ENCODE measurements at regions not wholly inside any gene's neighbourhood (a gene's known extent, or its start where the extent isn't known, plus 50 kb on each side); places are given as distances from the start of the nearest gene placed in this dataset.

DNA sequence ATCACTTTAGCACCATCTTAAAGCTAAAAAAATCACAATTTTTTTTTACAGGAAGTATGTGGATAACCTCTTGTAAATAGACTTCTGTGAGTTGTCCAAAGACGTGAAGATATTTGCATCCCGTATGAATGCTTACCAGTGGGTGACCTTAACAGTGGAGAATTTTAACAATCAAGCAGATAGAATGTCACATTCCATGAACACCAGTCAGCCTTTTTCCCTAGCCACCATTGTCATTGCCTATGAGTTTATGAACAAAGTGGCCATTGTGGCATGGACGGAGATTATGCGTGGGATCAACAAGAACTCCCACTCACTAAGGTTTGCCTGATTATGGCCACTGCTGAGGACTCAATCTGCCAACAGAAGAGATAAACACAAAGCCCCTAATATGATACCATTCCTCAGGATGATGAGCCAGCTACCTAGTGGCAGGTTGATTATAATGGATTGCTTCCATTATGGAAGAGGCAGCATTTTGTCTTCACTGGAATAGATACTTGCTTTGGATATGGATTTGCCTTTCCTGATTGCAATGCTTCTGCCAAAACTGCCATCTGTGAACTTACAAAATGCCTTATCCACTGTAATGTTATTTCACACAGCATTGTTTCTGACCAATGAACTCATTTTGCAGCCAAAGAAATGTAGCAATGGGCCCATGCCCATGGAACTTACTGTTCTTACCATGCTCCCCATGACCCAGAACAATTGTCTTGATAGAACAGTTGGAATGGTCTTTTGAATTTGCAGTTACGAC lies 830.9 kb upstream of the NDST4 start:
- DNase-seq (ENCODE audit: insufficient read length, low spot score) = no peak
- TF ChIP-seq, protein P1, sequence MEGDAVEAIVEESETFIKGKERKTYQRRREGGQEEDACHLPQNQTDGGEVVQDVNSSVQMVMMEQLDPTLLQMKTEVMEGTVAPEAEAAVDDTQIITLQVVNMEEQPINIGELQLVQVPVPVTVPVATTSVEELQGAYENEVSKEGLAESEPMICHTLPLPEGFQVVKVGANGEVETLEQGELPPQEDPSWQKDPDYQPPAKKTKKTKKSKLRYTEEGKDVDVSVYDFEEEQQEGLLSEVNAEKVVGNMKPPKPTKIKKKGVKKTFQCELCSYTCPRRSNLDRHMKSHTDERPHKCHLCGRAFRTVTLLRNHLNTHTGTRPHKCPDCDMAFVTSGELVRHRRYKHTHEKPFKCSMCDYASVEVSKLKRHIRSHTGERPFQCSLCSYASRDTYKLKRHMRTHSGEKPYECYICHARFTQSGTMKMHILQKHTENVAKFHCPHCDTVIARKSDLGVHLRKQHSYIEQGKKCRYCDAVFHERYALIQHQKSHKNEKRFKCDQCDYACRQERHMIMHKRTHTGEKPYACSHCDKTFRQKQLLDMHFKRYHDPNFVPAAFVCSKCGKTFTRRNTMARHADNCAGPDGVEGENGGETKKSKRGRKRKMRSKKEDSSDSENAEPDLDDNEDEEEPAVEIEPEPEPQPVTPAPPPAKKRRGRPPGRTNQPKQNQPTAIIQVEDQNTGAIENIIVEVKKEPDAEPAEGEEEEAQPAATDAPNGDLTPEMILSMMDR (IDR thresholded peaks at IDR 0.05; ENCODE audit: insufficient read depth, missing control alignments) = no peak
- FAIRE-seq = no peak

DNA sequence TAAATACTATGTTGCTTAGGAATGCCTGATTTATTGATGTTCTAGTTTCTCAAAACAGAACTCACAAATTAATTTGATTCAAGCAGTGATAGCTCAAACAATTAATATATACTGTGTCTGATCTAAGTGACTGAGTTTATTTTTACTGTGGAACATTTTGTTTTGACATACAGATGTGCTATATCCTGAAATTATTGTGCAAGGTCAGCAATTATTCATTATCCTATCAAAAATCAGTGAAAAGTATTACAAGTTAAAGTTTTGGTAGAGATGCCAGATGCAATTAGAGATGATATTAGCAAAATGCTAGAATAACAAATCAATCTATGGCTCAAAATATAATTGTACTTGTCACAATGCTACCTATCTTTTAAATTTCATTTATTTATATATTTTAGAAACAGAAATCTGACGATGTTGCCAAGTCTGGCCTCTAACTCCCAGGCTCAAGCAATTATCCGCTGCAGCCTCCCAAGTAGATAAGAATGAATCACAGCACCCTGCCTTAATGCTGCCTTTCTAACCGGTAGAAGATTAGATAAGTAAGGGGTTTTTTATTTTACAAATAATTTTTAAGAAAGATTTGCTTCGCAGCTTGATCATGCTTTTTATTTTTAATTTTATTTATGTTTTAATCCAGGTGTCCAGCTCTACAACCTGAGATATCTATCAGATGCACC lies 825.5 kb upstream of the NDST4 start:
- TF ChIP-seq, protein P1 (IDR thresholded peaks at IDR 0.05; ENCODE audit: insufficient read depth, missing control alignments) = no peak
- FAIRE-seq (no peak), DNase-seq (ENCODE audit: insufficient read length, low spot score) (no peak)

DNA sequence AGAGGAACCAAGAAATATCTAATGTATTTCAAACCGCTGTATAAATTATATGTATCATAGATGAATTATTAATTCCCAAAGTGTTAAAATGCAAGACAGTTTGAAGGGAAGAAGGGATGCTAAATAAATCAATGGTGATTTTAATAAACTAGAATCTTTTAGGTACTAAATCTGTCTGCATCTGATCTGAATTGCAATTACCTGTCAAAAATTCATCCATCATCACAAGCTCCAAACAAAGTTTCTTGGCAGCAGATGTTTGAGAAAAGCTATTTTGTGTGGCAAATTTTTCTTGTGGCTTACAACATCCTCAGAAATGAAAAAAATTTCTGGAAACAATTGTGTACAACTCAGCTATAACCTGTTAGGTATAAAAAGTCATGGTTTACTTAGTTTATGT lies 816.0 kb upstream of the NDST4 start:
- no peak for FAIRE-seq
- no peak for DNase-seq (ENCODE audit: insufficient read length, low spot score)
- TF ChIP-seq, protein P1 (IDR thresholded peaks at IDR 0.05; ENCODE audit: insufficient read depth, missing control alignments) = no peak

DNA sequence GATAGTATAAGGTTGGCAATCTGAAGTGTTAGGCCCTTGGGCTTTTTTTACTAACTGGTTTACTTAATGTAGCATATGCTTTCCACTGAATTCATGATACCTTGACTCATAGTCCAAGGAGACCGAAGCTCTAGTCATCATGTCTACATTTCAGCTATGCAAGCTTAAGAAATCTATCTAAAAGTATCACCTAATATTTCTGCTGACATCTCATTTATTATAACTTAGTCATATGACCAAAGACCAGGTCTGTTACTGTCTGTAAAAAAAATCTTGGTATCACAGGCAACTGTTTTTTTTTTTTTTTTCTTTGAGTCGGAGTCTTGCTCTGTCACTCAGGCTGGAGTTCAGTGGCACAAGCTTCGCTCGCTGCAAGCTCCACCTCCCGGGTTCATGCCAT lies 814.0 kb upstream of the NDST4 start:
- TF ChIP-seq, protein P1 (IDR thresholded peaks at IDR 0.05; ENCODE audit: insufficient read depth, missing control alignments) = no peak
- FAIRE-seq (no peak), DNase-seq (ENCODE audit: insufficient read length, low spot score) (no peak)

DNA sequence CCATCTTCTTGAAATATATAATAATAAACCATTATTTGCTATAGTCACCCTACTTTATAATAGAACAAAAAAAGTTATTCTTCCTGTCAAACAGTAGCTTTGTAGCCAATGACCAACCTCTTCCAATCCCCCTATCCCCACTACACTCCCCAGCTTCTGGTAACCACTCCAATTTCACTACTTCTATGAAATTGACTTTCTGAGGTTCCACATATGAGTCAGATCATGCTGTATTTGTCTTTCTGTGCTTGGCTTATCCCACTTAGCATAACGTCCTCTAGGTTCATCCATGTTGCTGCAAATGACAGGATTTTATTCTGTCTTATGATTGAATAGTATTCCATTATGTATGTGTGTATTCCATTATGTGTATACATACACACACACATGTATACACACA lies 809.7 kb upstream of the NDST4 start:
- no peak for DNase-seq (ENCODE audit: insufficient read length, low spot score)
- TF ChIP-seq, protein P1 (IDR thresholded peaks at IDR 0.05; ENCODE audit: insufficient read depth, missing control alignments) = no peak
- no peak for FAIRE-seq

DNA sequence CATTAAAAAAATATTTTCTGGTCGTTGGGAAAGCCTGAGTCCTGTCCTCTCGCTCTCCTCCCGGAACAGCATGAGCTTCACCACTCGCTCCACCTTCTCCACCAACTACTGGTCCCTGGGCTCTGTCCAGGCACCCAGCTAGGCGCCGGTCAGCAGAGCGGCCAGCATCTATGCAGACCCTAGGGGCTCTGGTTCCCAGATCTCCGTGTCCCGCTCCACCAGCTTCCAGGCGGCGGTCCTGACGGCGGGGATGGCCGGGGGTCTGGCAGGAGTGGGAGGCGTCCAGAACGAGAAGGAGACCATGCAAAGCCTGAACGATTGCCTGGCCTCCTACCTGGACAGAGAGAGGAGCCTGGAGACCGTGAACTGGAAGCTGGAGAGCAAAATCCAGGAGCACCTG lies 807.2 kb upstream of the NDST4 start:
- TF ChIP-seq, protein P1 (IDR thresholded peaks at IDR 0.05; ENCODE audit: insufficient read depth, missing control alignments) = no peak
- DNase-seq (ENCODE audit: insufficient read length, low spot score) (no peak), FAIRE-seq (no peak)

DNA sequence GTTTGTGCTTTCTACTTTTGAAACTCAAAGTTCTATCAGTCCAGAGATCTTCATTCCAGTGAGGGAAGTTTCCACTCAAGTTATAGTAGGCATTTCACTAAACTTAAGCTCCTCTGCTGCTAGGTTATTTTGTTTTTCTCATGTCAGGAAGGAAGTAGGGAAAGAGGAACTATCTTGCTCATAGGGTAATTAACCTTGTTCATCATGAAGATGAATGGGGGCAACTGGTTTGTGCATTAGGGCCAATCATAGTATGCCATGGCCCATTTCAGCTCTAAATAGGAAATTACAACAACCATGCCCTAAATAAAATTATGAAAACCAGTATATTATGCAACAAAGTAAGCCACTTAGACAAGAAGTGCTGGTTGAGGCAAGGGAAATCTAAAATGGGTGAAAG lies 804.7 kb upstream of the NDST4 start:
- no peak for DNase-seq (ENCODE audit: insufficient read length, low spot score)
- FAIRE-seq = no peak
- TF ChIP-seq, protein P1 (IDR thresholded peaks at IDR 0.05; ENCODE audit: insufficient read depth, missing control alignments) = no peak
